HepG2 (cell line): ENCODE measurements at regions not wholly inside any gene's neighbourhood (a gene's known extent, or its start where the extent isn't known, plus 50 kb on each side); places are given as distances from the start of the nearest gene placed in this dataset.

Source experiments
- ATAC-seq: fragments of 200-7000 bp; cut with Tn5 transposase; 3 replicates; pipeline ENCODE4 v1.9.1; 2020; ENCODE audit warnings: mild to moderate bottlenecking, moderate library complexity
- BruUV-seq: library from RNA; stranded (reverse); fragments of 400-500 nt; replicated peaks from 2 replicates; lab custom pipeline; 2021; lab: Mats Ljungman, UMichigan
- CTCF ChIA-PET: fragments of 300-600 bp; formaldehyde crosslinking; extraction: SDS; loops from one replicate; lab custom pipeline; 2021; ENCODE audit warnings: low total read pairs, inconsistent platforms, low intra/inter-chr PET ratio; lab: Yijun Ruan, JAX
- POLR2A ChIA-PET: fragments of 350-600 bp; sonication (Branson Sonifier 250); formaldehyde crosslinking; loops from one replicate; lab custom pipeline; 2020; ENCODE audit warnings: antibody characterized with exemption, inconsistent platforms; lab: Yijun Ruan, JAX
- DNase-seq: peaks from one replicate; pipeline ENCODE4 v3.0.0-alpha.2; 2015; ENCODE audit warnings: low spot score
- FAIRE-seq: peaks from 3 replicates; lab custom pipeline; 2011; peaks lifted over from hg19 to GRCh38; lab: Jason Lieb, UNC
- H2AFZ ChIP-seq: one replicate; pipeline ENCODE4 v1.6.1; 2011; ENCODE audit warnings: low read length, inconsistent platforms
- H3K27ac ChIP-seq: fragments of 300-600 bp; 3 replicates; pipeline ENCODE4 v1.8.0; 2011; ENCODE audit warnings: mixed run types, mild to moderate bottlenecking, mixed read lengths, low read length, inconsistent platforms; ENCODE audit not compliant: insufficient read depth; ENCODE audit errors: extremely low read length
- H3K27me3 ChIP-seq, 2 experiments: fragments of 200-600 bp in 1 of 2; 2 replicates in 1 of 2; 3 replicates in 1 of 2; pipeline versions ENCODE4 v1.6.0 to v1.8.0; 2011; ENCODE audit warnings: low read length in 2 of 2, mild to moderate bottlenecking in 2 of 2, moderate library complexity in 2 of 2, inconsistent platforms in 1 of 2; ENCODE audit not compliant: insufficient read depth in 2 of 2, control insufficient read depth in 1 of 2
- H3K36me3 ChIP-seq, 2 experiments: fragments of 200-600 bp in 1 of 2; replicated peaks in 1 of 2; 2 replicates in 1 of 2; 3 replicates in 1 of 2; pipeline versions ENCODE4 v1.5.1 to v1.8.0; 2011; ENCODE audit warnings: low read length in 2 of 2, inconsistent platforms in 1 of 2; ENCODE audit not compliant: insufficient read depth in 2 of 2, control insufficient read depth in 1 of 2
- H3K4me1 ChIP-seq: 2 replicates; pipeline ENCODE4 v1.5.1; 2012; ENCODE audit warnings: low read length, inconsistent platforms; ENCODE audit not compliant: insufficient read depth
- H3K4me2 ChIP-seq: 2 replicates; pipeline ENCODE4 v1.6.0; 2011; ENCODE audit warnings: low read depth, low read length, inconsistent platforms
- H3K4me3 ChIP-seq, 3 experiments: fragments of 200-600 bp in 1 of 3; sonication (generic), shearing (Covaris generic) in 1 of 3; replicated peaks in 1 of 3; 2 replicates each; pipeline ENCODE4 v1.5.1; 2011 to 2016; ENCODE audit warnings: low read length in 3 of 3, inconsistent platforms in 2 of 3, low read depth in 2 of 3, mild to moderate bottlenecking in 2 of 3, control low read depth in 1 of 3, mixed read lengths in 1 of 3; ENCODE audit not compliant: insufficient read depth in 1 of 3
- H3K79me2 ChIP-seq: one replicate; pipeline ENCODE4 v1.6.1; 2011; ENCODE audit warnings: low read length, inconsistent platforms; ENCODE audit not compliant: insufficient read depth
- H3K9ac ChIP-seq: 2 replicates; pipeline ENCODE4 v1.6.0; 2011; ENCODE audit warnings: mild to moderate bottlenecking, low read depth, low read length, inconsistent platforms; ENCODE audit not compliant: insufficient read depth
- H3K9me3 ChIP-seq: 2 replicates; pipeline ENCODE4 v1.5.1; 2012; ENCODE audit warnings: mild to moderate bottlenecking, low read length
- H4K20me1 ChIP-seq: 2 replicates; pipeline ENCODE4 v1.6.0; 2011; ENCODE audit warnings: inconsistent platforms, mild to moderate bottlenecking, low read length, moderate library complexity; ENCODE audit not compliant: insufficient read depth
- CREM ChIP-seq, 2 experiments: sonication (generic) in 1 of 2; formaldehyde crosslinking in 1 of 2; IDR thresholded peaks; 2 replicates each; pipeline versions ENCODE4 v1.4.0 to v1.6.1; 2016 to 2020; ENCODE audit warnings: antibody characterized with exemption in 1 of 2, mild to moderate bottlenecking in 1 of 2, missing genetic modification reagents in 1 of 2
- HMG20B ChIP-seq: conservative IDR thresholded peaks from 2 replicates; pipeline ENCODE4 v1.6.1; 2016; ENCODE audit warnings: missing genetic modification reagents, missing compliant biosample characterization
- MXI1 ChIP-seq: IDR thresholded peaks from 3 replicates; pipeline ENCODE4 v1.6.1; 2012; ENCODE audit warnings: low read depth, low read length, inconsistent platforms, borderline replicate concordance
- NFE2 ChIP-seq: sonication (generic); formaldehyde crosslinking; IDR thresholded peaks from 2 replicates; pipeline ENCODE4 v1.4.0; 2020; ENCODE audit warnings: missing genetic modification reagents
- TEAD2 ChIP-seq: sonication (generic); formaldehyde crosslinking; IDR thresholded peaks from 2 replicates; pipeline ENCODE4 v1.9.0; 2021; ENCODE audit warnings: missing genetic modification reagents
- ZNF333 ChIP-seq: sonication (generic); formaldehyde crosslinking; IDR thresholded peaks from 2 replicates; pipeline ENCODE4 v1.4.0; 2020; ENCODE audit warnings: mild to moderate bottlenecking, missing genetic modification reagents, borderline replicate concordance
- ZNF543 ChIP-seq: sonication (generic); formaldehyde crosslinking; IDR thresholded peaks from 2 replicates; pipeline ENCODE4 v1.4.0; 2020; ENCODE audit warnings: mild to moderate bottlenecking, missing genetic modification reagents
- ZSCAN22 ChIP-seq: sonication (generic); formaldehyde crosslinking; IDR thresholded peaks from 2 replicates; pipeline ENCODE4 v1.4.0; 2020; ENCODE audit warnings: mild to moderate bottlenecking, missing genetic modification reagents
- WGBS: methylation state at CpG from one replicate; pipeline ENCODE4 v1.1.6; 2017; ENCODE audit warnings: low lambda C conversion rate; 5-methylcytosine and 5-hydroxymethylcytosine counted together
- in situ Hi-C: cut with HindIII; loops from 2 replicates; pipeline ENCODE4 v1.10.0; 2017; ENCODE audit warnings: low pct_unique_long_range_greater_than_20kb; ENCODE audit not compliant: extremely low pct_ligation_motif_present
- intact Hi-C: fragments of 100-400 bp; cut with micrococcal nuclease; formaldehyde crosslinking; loops from one replicate; pipeline ENCODE4 v1.10.0; 2022; ENCODE audit not compliant: unreplicated experiment
- TF ChIP-seq, protein P1 (sequence below): sonication (generic); formaldehyde crosslinking; IDR thresholded peaks from 2 replicates; pipeline ENCODE4 v1.8.1; 2022; ENCODE audit warnings: mild to moderate bottlenecking, missing genetic modification reagents
- TF ChIP-seq, protein P2 (sequence below): fragments of 450-650 bp; IDR thresholded peaks from 2 replicates; pipeline ENCODE4 v1.6.1; 2016
- TF ChIP-seq, protein P3 (sequence below): sonication (generic); formaldehyde crosslinking; IDR thresholded peaks from 2 replicates; pipeline ENCODE4 v1.5.0; 2020; ENCODE audit warnings: missing genetic modification reagents
- TF ChIP-seq, protein P4 (sequence below): sonication (generic); formaldehyde crosslinking; IDR thresholded peaks from 2 replicates; pipeline ENCODE4 v1.5.1; 2020; ENCODE audit warnings: missing genetic modification reagents, mild to moderate bottlenecking, borderline replicate concordance

DNA sequence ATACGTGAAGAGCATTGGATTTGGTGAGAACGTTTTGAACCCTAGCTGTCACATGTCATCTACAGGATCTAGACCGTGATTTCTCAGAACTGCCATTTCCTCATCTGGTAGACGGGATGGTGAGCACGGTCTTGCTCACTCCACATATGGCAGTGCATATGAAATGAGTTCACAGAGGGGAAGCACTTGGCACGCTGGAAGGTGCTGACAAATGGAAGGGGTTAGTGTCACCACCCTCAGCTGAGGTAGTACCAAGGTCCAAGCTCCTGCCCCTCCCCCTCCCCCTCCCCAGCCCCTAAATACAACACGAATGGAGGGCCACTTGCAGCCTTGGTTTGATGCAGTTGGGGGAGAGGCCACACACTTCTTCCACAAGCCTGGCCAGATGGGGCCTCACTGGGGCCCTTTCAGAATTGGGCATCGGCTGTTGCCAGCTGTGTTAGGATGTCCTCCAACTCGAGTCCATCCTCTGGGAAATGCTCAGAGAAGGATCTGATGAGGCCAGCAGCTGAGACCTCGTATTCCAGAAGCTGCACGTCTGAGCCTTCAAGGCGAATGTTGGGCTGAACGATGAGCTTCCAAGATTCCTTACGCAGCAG is 322.4 kb downstream of the ANXA1 start:
- Histone ChIP-seq H3K4me1 (no peaks in the 10 kb centered on the region), H3K27ac (no peak overlapping the region), H2AFZ (no peak overlapping the region), H3K9me3 (no peaks in the 10 kb centered on the region), H3K9ac (no peak overlapping the region), H3K4me2 (no peak overlapping the region), H3K79me2 (no peaks in the 10 kb centered on the region), H4K20me1 (no peaks in the 10 kb centered on the region), H3K27me3 (no peaks in the 10 kb centered on the region), H3K4me3 (no peak overlapping the region), H3K36me3 (no peaks in the 10 kb centered on the region)
- DNase-seq (no peak), ATAC-seq (no peak), FAIRE-seq (no peak)
- ChIA-PET CTCF (no interaction called here), POLR2A (no interaction called here)
- TF ChIP-seq MXI1 (no peak), ZNF333 (CRISPR knock-in tag) (no peak), HMG20B (CRISPR knock-in tag) (no peak), ZNF543 (CRISPR knock-in tag) (no peak), ZSCAN22 (no peak), CREM (IDR thresholded peaks at IDR 0.05) (no peak), CREM (CRISPR knock-in tag; IDR thresholded peaks at IDR 0.05) (no peak), TEAD2 (CRISPR knock-in tag) (no peak), NFE2 (CRISPR knock-in tag) (no peak)
- TF ChIP-seq, protein P1, sequence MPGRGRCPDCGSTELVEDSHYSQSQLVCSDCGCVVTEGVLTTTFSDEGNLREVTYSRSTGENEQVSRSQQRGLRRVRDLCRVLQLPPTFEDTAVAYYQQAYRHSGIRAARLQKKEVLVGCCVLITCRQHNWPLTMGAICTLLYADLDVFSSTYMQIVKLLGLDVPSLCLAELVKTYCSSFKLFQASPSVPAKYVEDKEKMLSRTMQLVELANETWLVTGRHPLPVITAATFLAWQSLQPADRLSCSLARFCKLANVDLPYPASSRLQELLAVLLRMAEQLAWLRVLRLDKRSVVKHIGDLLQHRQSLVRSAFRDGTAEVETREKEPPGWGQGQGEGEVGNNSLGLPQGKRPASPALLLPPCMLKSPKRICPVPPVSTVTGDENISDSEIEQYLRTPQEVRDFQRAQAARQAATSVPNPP (CRISPR knock-in tag): no peak
- TF ChIP-seq, protein P2, sequence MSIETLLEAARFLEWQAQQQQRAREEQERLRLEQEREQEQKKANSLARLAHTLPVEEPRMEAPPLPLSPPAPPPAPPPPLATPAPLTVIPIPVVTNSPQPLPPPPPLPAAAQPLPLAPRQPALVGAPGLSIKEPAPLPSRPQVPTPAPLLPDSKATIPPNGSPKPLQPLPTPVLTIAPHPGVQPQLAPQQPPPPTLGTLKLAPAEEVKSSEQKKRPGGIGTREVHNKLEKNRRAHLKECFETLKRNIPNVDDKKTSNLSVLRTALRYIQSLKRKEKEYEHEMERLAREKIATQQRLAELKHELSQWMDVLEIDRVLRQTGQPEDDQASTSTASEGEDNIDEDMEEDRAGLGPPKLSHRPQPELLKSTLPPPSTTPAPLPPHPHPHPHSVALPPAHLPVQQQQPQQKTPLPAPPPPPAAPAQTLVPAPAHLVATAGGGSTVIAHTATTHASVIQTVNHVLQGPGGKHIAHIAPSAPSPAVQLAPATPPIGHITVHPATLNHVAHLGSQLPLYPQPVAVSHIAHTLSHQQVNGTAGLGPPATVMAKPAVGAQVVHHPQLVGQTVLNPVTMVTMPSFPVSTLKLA: no peak
- TF ChIP-seq, protein P3, sequence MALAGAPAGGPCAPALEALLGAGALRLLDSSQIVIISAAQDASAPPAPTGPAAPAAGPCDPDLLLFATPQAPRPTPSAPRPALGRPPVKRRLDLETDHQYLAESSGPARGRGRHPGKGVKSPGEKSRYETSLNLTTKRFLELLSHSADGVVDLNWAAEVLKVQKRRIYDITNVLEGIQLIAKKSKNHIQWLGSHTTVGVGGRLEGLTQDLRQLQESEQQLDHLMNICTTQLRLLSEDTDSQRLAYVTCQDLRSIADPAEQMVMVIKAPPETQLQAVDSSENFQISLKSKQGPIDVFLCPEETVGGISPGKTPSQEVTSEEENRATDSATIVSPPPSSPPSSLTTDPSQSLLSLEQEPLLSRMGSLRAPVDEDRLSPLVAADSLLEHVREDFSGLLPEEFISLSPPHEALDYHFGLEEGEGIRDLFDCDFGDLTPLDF (CRISPR knock-in tag): no peak
- TF ChIP-seq, protein P4, sequence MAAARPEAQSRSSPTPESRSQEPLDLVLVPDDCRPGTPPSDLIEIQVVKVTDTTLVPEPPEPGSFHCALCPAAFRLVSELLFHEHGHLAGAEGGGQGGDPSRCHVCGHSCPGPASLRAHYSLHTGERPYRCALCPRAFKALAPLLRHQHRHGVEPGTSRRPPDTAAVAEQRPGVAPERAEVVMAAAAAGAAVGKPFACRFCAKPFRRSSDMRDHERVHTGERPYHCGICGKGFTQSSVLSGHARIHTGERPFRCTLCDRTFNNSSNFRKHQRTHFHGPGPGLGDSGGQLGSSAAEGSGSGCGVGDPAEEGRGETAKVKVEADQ: no peak
- no TSS peak for BruUV-seq
- in situ Hi-C loops: no loop called here
- WGBS: 27% methylated on average over 5 of the region's 14 CpGs
- intact Hi-C loops: loop anchor here (10.0 kb wide), 1 partner anchor 91 kb away; no protein-coding TSS in a partner anchor
